Prostate gland (tissue), 2 donors: ENCODE measurements at regions not wholly inside any gene's neighbourhood (a gene's known extent, or its start where the extent isn't known, plus 50 kb on each side); places are given as distances from the start of the nearest gene placed in this dataset.

Experiments used
- DNase-seq: peaks from one replicate; pipeline ENCODE4 v3.0.0-alpha.2; 2019; ENCODE audit warnings: low spot score
- H3K27ac ChIP-seq, 2 donors: fragments of 200-600 bp; sonication (generic); 2 replicates each; pipeline ENCODE4 v1.5.1; 2017 to 2019
- H3K27me3 ChIP-seq: fragments of 200-600 bp; sonication (generic); replicated peaks from 2 replicates; pipeline ENCODE4 v1.5.1; 2019; ENCODE audit not compliant: insufficient read depth
- H3K36me3 ChIP-seq, 2 donors: fragments of 200-600 bp; sonication (generic); 1 replicate in 1 of 2; 2 replicates in 1 of 2; pipeline versions ENCODE4 v1.5.1 to v1.8.1; 2017 to 2019
- H3K4me1 ChIP-seq: fragments of 200-600 bp; sonication (generic); replicated peaks from 2 replicates; pipeline ENCODE4 v1.5.1; 2019
- H3K4me3 ChIP-seq, 2 donors: fragments of 200-600 bp; sonication (generic); 2 replicates each; pipeline ENCODE4 v1.5.1; 2017 to 2019
- H3K9me3 ChIP-seq: fragments of 200-600 bp; sonication (generic); 2 replicates; pipeline ENCODE4 v1.5.1; 2017
- POLR2A ChIP-seq: fragments of 450-650 bp; IDR thresholded peaks from one replicate; pipeline ENCODE4 v1.6.1; 2016; ENCODE audit warnings: antibody characterized with exemption, mild to moderate bottlenecking
- POLR2AphosphoS5 ChIP-seq: sonication (generic); formaldehyde crosslinking; IDR thresholded peaks from one replicate; pipeline ENCODE4 v1.6.1; 2017; ENCODE audit warnings: antibody characterized with exemption
- WGBS: methylation state at CpG from one replicate; pipeline ENCODE4 v1.1.5; 2018; 5-methylcytosine and 5-hydroxymethylcytosine counted together
- intact Hi-C: fragments of 100-400 bp; cut with DNase I; formaldehyde crosslinking; loops from one replicate; pipeline ENCODE4 v1.14.2; 2022
- TF ChIP-seq, protein P1 (sequence below), 4 experiments: fragments of 200-600 bp in 2 of 4; fragments of 450-650 bp in 2 of 4; sonication (generic) in 2 of 4; IDR thresholded peaks; 1 replicate in 3 of 4; 2 replicates in 1 of 4; pipeline ENCODE4 v1.5.1; 2016 to 2019; ENCODE audit warnings: antibody characterized with exemption in 4 of 4, mild to moderate bottlenecking in 2 of 4, moderate library complexity in 2 of 4

DNA sequence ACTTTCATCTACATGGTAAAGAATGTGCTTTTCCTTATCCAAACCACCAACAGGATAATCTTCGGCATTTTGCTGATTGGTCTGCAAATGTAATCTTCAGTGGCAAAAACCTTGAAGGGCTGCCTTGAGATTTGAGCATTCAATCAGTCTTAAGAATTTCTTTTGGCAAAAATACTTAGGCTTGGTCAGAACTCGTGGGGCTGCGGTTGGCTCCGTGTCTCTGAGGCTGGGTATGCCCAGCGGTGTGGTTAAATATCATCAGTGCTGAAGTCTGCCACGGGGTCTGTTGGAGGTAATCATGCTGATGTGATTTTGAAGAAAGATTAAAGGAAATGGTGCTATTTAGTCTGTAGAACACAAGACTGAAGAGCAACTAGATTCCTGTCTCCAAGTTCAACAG lies 262.6 kb downstream of the EN1 start:
- no peak for DNase-seq
- H3K9me3 ChIP-seq = no peaks in the 10 kb centered on the region
- no peaks in the 10 kb centered on the region for H3K4me1 ChIP-seq
- no peak overlapping the region for H3K4me3 ChIP-seq
- intact Hi-C loops = no loop called here
- no peak overlapping the region for H3K27ac ChIP-seq
- no peak for TF ChIP-seq POLR2A
- TF ChIP-seq POLR2AphosphoS5 = no peak
- TF ChIP-seq, protein P1, sequence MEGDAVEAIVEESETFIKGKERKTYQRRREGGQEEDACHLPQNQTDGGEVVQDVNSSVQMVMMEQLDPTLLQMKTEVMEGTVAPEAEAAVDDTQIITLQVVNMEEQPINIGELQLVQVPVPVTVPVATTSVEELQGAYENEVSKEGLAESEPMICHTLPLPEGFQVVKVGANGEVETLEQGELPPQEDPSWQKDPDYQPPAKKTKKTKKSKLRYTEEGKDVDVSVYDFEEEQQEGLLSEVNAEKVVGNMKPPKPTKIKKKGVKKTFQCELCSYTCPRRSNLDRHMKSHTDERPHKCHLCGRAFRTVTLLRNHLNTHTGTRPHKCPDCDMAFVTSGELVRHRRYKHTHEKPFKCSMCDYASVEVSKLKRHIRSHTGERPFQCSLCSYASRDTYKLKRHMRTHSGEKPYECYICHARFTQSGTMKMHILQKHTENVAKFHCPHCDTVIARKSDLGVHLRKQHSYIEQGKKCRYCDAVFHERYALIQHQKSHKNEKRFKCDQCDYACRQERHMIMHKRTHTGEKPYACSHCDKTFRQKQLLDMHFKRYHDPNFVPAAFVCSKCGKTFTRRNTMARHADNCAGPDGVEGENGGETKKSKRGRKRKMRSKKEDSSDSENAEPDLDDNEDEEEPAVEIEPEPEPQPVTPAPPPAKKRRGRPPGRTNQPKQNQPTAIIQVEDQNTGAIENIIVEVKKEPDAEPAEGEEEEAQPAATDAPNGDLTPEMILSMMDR (IDR thresholded peaks at IDR 0.05) = no peak
- no peaks in the 10 kb centered on the region for H3K36me3 ChIP-seq
- H3K27me3 ChIP-seq = no peaks in the 10 kb centered on the region
- WGBS = 74% methylated on average over 6 of the region's 6 CpGs

DNA sequence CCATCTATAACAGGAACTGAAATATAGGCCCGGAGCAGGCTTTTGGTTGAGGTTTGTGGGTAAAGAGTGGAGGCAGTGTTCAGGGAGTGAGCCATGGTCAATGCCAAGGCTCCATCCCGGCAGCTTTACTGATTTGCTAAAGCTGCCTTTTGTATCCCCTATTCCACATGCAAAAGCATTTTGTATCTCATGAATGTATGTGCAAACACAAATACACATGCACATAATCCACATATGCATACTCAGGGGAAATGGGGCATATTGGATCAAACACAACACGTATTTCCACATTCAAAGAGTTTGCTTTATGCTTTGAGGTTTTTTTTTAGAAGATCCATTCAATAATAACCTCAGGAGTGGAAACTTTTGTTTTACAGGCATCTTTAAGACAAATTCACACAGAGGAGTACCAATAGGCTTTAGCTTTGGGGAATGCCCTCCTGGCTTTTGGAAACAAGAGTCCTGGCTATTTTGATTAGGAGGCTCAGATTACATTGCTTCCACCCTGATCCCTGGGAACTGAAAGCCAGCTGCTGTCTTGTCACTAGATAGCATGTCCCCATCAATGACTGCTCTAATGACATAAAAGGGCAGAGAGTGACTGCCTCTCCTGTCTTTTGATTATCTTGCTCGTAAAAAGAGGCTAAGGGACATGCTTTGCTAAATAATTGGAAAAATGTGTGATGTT lies 263.2 kb downstream of the EN1 start:
- no peak overlapping the region for H3K27ac ChIP-seq
- TF ChIP-seq POLR2A (no peak), POLR2AphosphoS5 (no peak)
- TF ChIP-seq, protein P1 (IDR thresholded peaks at IDR 0.05) = no peak
- no peaks in the 10 kb centered on the region for H3K4me1 ChIP-seq
- no peaks in the 10 kb centered on the region for H3K9me3 ChIP-seq
- H3K4me3 ChIP-seq = no peak overlapping the region
- 54% methylated on average over 4 of the region's 4 CpGs for WGBS
- no peaks in the 10 kb centered on the region for H3K27me3 ChIP-seq
- no peak for DNase-seq
- H3K36me3 ChIP-seq = no peaks in the 10 kb centered on the region
- intact Hi-C loops = no loop called here

DNA sequence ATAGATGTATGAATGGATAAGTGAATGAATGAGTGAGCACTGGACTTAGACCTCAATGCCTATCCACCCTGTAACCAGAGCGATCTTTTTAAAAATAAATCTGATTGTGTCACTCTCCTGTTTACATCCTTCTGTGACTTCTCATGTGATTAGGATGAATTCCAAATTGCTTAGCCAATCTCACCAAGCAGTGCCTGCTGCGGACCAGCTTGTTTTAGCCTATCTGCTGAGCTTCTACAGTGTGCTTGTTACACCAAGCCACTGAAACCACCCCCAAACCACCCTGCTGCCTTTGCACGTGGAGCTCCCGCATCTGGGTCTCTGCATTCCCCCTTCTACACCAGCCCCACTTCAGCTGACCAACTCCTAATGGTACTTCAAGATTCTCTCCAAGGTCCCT lies 265.4 kb downstream of the EN1 start:
- no peaks in the 10 kb centered on the region for H3K36me3 ChIP-seq
- intact Hi-C loops = no loop called here
- H3K4me1 ChIP-seq = no peaks in the 10 kb centered on the region
- WGBS = 100% methylated on average over 4 of the region's 4 CpGs
- H3K27me3 ChIP-seq = no peaks in the 10 kb centered on the region
- no peak for DNase-seq
- no peak for TF ChIP-seq POLR2AphosphoS5
- no peak for TF ChIP-seq POLR2A
- TF ChIP-seq, protein P1 (IDR thresholded peaks at IDR 0.05) = no peak
- H3K27ac ChIP-seq = no peak overlapping the region
- no peak overlapping the region for H3K4me3 ChIP-seq
- no peaks in the 10 kb centered on the region for H3K9me3 ChIP-seq

DNA sequence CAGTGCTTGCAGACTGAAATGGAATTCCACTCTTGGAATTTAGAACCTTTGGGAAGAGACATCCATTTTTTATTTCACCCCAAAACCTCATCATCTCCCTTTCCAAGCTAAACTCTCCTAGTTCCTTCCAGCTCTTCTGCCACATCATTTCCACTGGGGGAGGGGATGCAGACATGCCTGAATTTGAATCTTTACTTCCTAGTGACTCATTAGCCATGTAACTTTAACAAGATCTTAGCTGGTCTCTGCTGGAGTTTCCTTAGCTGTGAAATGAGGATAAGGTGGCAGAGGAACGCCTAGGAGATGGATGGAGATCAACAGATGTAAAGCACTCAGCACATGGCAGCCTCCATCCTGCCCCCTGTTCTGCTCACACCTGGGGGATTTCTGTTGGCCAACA lies 266.8 kb downstream of the EN1 start:
- no peaks in the 10 kb centered on the region for H3K36me3 ChIP-seq
- 50% methylated on average over 1 of the region's 1 CpG for WGBS
- no peak overlapping the region for H3K4me3 ChIP-seq
- no peak for DNase-seq
- intact Hi-C loops = no loop called here
- H3K27me3 ChIP-seq = no peaks in the 10 kb centered on the region
- no peaks in the 10 kb centered on the region for H3K9me3 ChIP-seq
- TF ChIP-seq, protein P1 (IDR thresholded peaks at IDR 0.05) = no peak
- TF ChIP-seq POLR2AphosphoS5 (no peak), POLR2A (no peak)
- H3K27ac ChIP-seq = no peak overlapping the region
- no peaks in the 10 kb centered on the region for H3K4me1 ChIP-seq

DNA sequence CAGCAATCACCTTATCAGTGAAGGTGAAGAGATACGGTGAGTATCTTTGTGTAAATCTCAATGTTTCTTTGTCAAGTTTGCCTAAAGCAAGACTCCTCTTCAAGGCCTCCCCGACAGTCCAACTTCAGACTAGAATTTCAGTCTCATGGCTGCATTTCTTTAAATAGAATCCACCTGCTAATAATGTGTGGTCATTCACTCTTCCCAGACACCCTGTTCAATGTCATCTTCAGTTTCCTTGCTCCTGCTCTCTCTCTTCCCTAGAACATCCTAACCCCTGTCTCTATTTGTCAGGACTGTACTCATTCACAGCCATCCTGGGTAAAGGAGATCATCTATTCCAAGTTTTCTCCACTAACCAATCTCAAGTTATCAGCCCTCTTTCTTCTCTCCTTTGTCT lies 267.3 kb downstream of the EN1 start:
- Histone ChIP-seq H3K9me3 (no peaks in the 10 kb centered on the region), H3K27ac (no peak overlapping the region), H3K27me3 (no peaks in the 10 kb centered on the region), H3K4me3 (no peak overlapping the region), H3K36me3 (no peaks in the 10 kb centered on the region), H3K4me1 (no peaks in the 10 kb centered on the region)
- intact Hi-C loops = no loop called here
- TF ChIP-seq POLR2AphosphoS5 (no peak), POLR2A (no peak)
- TF ChIP-seq, protein P1 (IDR thresholded peaks at IDR 0.05) = no peak
- DNase-seq = no peak
- WGBS = 59% methylated on average over 2 of the region's 2 CpGs
